ENCODE measurements at regions not wholly inside any gene's neighbourhood (a gene's known extent, or its start where the extent isn't known, plus 50 kb on each side); places are given as distances from the start of the nearest gene placed in this dataset.

GRCh38 chr6:128663238-128663637, 142.8 kb upstream of the PTPRK start:
- no peak for DNase-seq

- no peak for DNase-seq
These were observed 139.7 kb upstream of the PTPRK start for GRCh38 chr6:128659878-128660622.

GRCh38 chr6:128659276-128659675, 138.9 kb upstream of the PTPRK start:
- no peak for DNase-seq

- DNase-seq, result no peak
These were observed 136.8 kb upstream of the PTPRK start for GRCh38 chr6:128657181-128657580.

GRCh38 chr6:128655978-128656498, 135.6 kb upstream of the PTPRK start:
- no peak for DNase-seq

GRCh38 chr6:128648022-128648598, 127.7 kb upstream of the PTPRK start:
- DNase-seq, result no peak

GRCh38 chr6:128642132-128642531, 121.7 kb upstream of the PTPRK start:
- no peak for DNase-seq

- no peak for DNase-seq
These were observed 121.3 kb upstream of the PTPRK start for GRCh38 chr6:128641703-128642102.

GRCh38 chr6:128638817-128639216, 118.4 kb upstream of the PTPRK start:
- no peak for DNase-seq

GRCh38 chr6:128635219-128635618, 114.8 kb upstream of the PTPRK start:
- no peak for DNase-seq

GRCh38 chr6:128632131-128632530, 111.7 kb upstream of the PTPRK start:
- no peak for DNase-seq

GRCh38 chr6:128631031-128631430, 110.6 kb upstream of the PTPRK start:
- DNase-seq, result no peak

- DNase-seq, result no peak
These were observed 109.8 kb upstream of the PTPRK start for GRCh38 chr6:128630213-128630612.

- no peak for DNase-seq
These were observed 96.9 kb upstream of the PTPRK start for GRCh38 chr6:128617285-128617684.

GRCh38 chr6:128616342-128616741, 95.9 kb upstream of the PTPRK start:
- no peak for DNase-seq

- no peak for DNase-seq
These were observed 86.2 kb upstream of the PTPRK start for GRCh38 chr6:128606611-128607010.

- no peak for DNase-seq
These were observed 85.6 kb upstream of the PTPRK start for GRCh38 chr6:128605961-128606360.

- no peak for DNase-seq
These were observed 80.7 kb upstream of the PTPRK start for GRCh38 chr6:128601060-128601459.

GRCh38 chr6:128600397-128600951, 80.1 kb upstream of the PTPRK start:
- peak; percentile 30 for DNase-seq

- DNase-seq, result peak; percentile 0
These were observed 78.6 kb upstream of the PTPRK start for GRCh38 chr6:128599036-128599435.

- no peak for DNase-seq
These were observed 78.2 kb upstream of the PTPRK start for GRCh38 chr6:128598571-128598970.

- DNase-seq, result no peak
These were observed 77.6 kb upstream of the PTPRK start for GRCh38 chr6:128597956-128598355.

- no peak for DNase-seq
These were observed 76.6 kb upstream of the PTPRK start for GRCh38 chr6:128597004-128597403.

GRCh38 chr6:128595544-128595943, 75.1 kb upstream of the PTPRK start:
- no peak for DNase-seq

Data from NCI-H2081 treated with DMSO at 0.1 percent for 48 hours (cell line).